Fibroblast of lung (primary cell): ENCODE measurements at regions not wholly inside any gene's neighbourhood (a gene's known extent, or its start where the extent isn't known, plus 50 kb on each side); places are given as distances from the start of the nearest gene placed in this dataset.

Experiments
- DNase-seq, 2 donors: peaks; one replicate each; pipeline versions ENCODE4 v3.0.0 to v3.0.0-alpha.2; 2010; ENCODE audit warnings: low read depth in 2 of 2
- H2AFZ ChIP-seq: 2 replicates; pipeline ENCODE4 v1.5.1; 2012; ENCODE audit warnings: low read length, control low read depth, inconsistent platforms
- H3K27ac ChIP-seq: 2 replicates; pipeline ENCODE4 v1.5.1; 2011; ENCODE audit warnings: low read length, control low read depth; ENCODE audit not compliant: insufficient read depth
- H3K27me3 ChIP-seq: 2 replicates; pipeline ENCODE4 v1.5.1; 2011; ENCODE audit warnings: mild to moderate bottlenecking, low read length; ENCODE audit not compliant: control insufficient read depth, insufficient read depth
- H3K36me3 ChIP-seq: 2 replicates; pipeline ENCODE4 v1.5.1; 2011; ENCODE audit warnings: low read length; ENCODE audit not compliant: control insufficient read depth, insufficient read depth
- H3K4me1 ChIP-seq: 2 replicates; pipeline ENCODE4 v1.5.1; 2011; ENCODE audit warnings: low read length; ENCODE audit not compliant: control insufficient read depth, insufficient read depth; ENCODE audit errors: extremely low read depth
- H3K4me2 ChIP-seq: 2 replicates; pipeline ENCODE4 v1.5.1; 2011; ENCODE audit warnings: low read length, control low read depth; ENCODE audit not compliant: insufficient read depth; ENCODE audit errors: extremely low read depth
- H3K4me3 ChIP-seq, 4 experiments: fragments of 200-600 bp in 1 of 4; sonication (generic) in 1 of 4; replicated peaks in 1 of 4; 2 replicates each; pipeline ENCODE4 v1.5.1; 2011 to 2016; ENCODE audit warnings: low read length in 4 of 4, low read depth in 3 of 4, mild to moderate bottlenecking in 3 of 4, control low read depth in 2 of 4, inconsistent platforms in 1 of 4, mixed read lengths in 1 of 4; ENCODE audit not compliant: insufficient read depth in 1 of 4; ENCODE audit errors: control extremely low read depth in 1 of 4
- H3K79me2 ChIP-seq: 2 replicates; pipeline ENCODE4 v1.5.1; 2012; ENCODE audit warnings: mild to moderate bottlenecking, low read length, inconsistent platforms; ENCODE audit not compliant: control insufficient read depth, insufficient read depth
- H3K9ac ChIP-seq: 2 replicates; pipeline ENCODE4 v1.5.1; 2011; ENCODE audit warnings: mild to moderate bottlenecking, low read length, control low read depth; ENCODE audit not compliant: insufficient read depth
- H3K9me3 ChIP-seq: 2 replicates; pipeline ENCODE4 v1.5.1; 2012; ENCODE audit warnings: low read depth, low read length; ENCODE audit not compliant: control insufficient read depth, insufficient read depth
- H4K20me1 ChIP-seq: 2 replicates; pipeline ENCODE4 v1.5.1; 2011; ENCODE audit warnings: low read length; ENCODE audit not compliant: control insufficient read depth, insufficient read depth; ENCODE audit errors: extremely low read depth
- EZH2 ChIP-seq: IDR thresholded peaks from 2 replicates; pipeline ENCODE4 v1.5.1; 2012; ENCODE audit warnings: low read length, control low read depth, mild to moderate bottlenecking; ENCODE audit errors: missing control alignments
- TF ChIP-seq, protein P1 (sequence below), 2 donors: IDR thresholded peaks in 1 of 2; conservative IDR thresholded peaks in 1 of 2; 1 replicate in 1 of 2; 2 replicates in 1 of 2; pipeline ENCODE4 v1.5.1; 2011 to 2012; ENCODE audit warnings: low read length in 2 of 2, control low read depth in 1 of 2, inconsistent platforms in 1 of 2, low read depth in 1 of 2, mild to moderate bottlenecking in 1 of 2

DNA sequence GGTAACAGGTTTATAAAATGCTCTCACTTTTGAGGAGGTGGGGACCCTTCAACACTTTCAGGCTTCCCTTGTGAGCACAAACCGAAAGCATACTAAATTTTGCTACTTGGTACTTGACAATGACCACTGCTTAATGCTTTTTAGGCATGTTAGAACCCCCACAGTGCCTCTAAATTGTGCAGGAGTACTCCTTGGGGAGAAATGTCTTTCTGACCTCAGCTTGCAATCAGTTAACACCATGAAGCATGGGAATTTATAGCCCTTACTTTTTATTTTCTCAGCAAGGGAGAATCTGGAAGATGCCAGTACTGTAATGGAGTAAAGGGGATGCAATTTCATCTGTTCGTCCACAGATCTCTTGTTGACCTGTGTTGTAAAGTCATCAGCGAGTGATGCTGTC lies 308.9 kb upstream of the TBC1D5 start:
- Histone ChIP-seq H3K9ac (no peak overlapping the region), H3K4me1 (no peaks in the 10 kb centered on the region), H4K20me1 (no peaks in the 10 kb centered on the region), H3K36me3 (no peaks in the 10 kb centered on the region), H3K27me3 (no peaks in the 10 kb centered on the region), H3K9me3 (no peaks in the 10 kb centered on the region), H3K4me3 (no peak overlapping the region), H3K79me2 (no peaks in the 10 kb centered on the region), H2AFZ (no peak overlapping the region), H3K4me2 (no peak overlapping the region), H3K27ac (no peak overlapping the region)
- DNase-seq = no peak
- no peak for TF ChIP-seq EZH2
- TF ChIP-seq, protein P1, sequence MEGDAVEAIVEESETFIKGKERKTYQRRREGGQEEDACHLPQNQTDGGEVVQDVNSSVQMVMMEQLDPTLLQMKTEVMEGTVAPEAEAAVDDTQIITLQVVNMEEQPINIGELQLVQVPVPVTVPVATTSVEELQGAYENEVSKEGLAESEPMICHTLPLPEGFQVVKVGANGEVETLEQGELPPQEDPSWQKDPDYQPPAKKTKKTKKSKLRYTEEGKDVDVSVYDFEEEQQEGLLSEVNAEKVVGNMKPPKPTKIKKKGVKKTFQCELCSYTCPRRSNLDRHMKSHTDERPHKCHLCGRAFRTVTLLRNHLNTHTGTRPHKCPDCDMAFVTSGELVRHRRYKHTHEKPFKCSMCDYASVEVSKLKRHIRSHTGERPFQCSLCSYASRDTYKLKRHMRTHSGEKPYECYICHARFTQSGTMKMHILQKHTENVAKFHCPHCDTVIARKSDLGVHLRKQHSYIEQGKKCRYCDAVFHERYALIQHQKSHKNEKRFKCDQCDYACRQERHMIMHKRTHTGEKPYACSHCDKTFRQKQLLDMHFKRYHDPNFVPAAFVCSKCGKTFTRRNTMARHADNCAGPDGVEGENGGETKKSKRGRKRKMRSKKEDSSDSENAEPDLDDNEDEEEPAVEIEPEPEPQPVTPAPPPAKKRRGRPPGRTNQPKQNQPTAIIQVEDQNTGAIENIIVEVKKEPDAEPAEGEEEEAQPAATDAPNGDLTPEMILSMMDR (conservative IDR thresholded peaks at IDR 0.05 in 1 of 2, IDR thresholded peaks at IDR 0.05 in 1 of 2; ENCODE audit: low read depth in 1 of 2, low read length in 2 of 2) = no peak

DNA sequence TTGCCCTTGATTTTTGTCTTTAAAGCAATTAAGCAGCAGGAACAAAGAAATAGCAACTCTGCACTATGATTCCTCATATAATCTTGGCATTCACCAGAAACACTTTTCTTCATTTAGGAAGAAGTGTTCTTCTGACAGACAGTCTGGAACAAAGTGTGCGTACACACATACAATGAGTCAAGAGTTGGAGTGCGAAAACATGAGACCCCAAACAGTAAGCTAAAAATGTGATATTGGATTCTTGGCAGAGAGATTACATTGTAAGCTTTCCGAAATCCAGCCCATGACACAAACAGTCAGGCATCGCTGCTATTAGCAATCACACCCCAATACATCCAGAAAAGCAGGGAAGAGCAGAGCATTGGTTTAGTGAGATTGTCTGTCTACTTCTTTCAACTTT lies 306.7 kb upstream of the TBC1D5 start:
- no peak overlapping the region for H3K4me3 ChIP-seq
- H3K9ac ChIP-seq = no peak overlapping the region
- H2AFZ ChIP-seq = no peak overlapping the region
- TF ChIP-seq EZH2 = no peak
- TF ChIP-seq, protein P1 (conservative IDR thresholded peaks at IDR 0.05 in 1 of 2, IDR thresholded peaks at IDR 0.05 in 1 of 2; ENCODE audit: low read depth in 1 of 2, low read length in 2 of 2) = no peak
- H4K20me1 ChIP-seq = no peaks in the 10 kb centered on the region
- no peak overlapping the region for H3K27ac ChIP-seq
- H3K79me2 ChIP-seq = no peaks in the 10 kb centered on the region
- H3K4me2 ChIP-seq = no peak overlapping the region
- H3K36me3 ChIP-seq = no peaks in the 10 kb centered on the region
- peak; percentile 22 to 28 for DNase-seq
- H3K4me1 ChIP-seq = no peaks in the 10 kb centered on the region
- no peaks in the 10 kb centered on the region for H3K9me3 ChIP-seq
- no peaks in the 10 kb centered on the region for H3K27me3 ChIP-seq

DNA sequence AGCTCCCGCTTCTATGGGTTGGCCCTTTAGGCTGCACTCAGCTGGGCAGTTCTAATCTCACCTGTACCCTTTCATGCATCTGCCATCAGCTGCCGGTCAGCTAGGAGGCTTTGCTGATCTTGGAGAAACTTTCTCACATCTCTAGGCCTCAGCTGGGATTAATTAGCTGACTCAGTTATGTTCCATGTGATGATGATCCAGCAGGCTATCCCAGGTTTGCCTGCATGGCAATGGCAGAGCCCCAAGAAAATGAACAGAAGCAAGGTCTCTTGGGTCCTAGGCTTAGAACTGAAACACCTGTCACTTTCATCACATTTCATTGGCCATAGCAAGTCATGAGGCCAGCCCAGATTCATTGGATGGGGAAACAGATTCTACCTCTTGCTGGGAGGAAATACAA lies 304.6 kb upstream of the TBC1D5 start:
- no peaks in the 10 kb centered on the region for H3K9me3 ChIP-seq
- H3K4me1 ChIP-seq = no peaks in the 10 kb centered on the region
- no peaks in the 10 kb centered on the region for H3K79me2 ChIP-seq
- no peak overlapping the region for H3K9ac ChIP-seq
- no peak overlapping the region for H3K4me3 ChIP-seq
- DNase-seq = no peak
- H4K20me1 ChIP-seq = no peaks in the 10 kb centered on the region
- H3K27ac ChIP-seq = no peak overlapping the region
- H3K27me3 ChIP-seq = no peaks in the 10 kb centered on the region
- no peaks in the 10 kb centered on the region for H3K36me3 ChIP-seq
- H2AFZ ChIP-seq = no peak overlapping the region
- TF ChIP-seq, protein P1 (conservative IDR thresholded peaks at IDR 0.05 in 1 of 2, IDR thresholded peaks at IDR 0.05 in 1 of 2; ENCODE audit: low read depth in 1 of 2, low read length in 2 of 2) = no peak
- TF ChIP-seq EZH2 = no peak
- no peak overlapping the region for H3K4me2 ChIP-seq
